NCI-H2196 treated with DMSO at 0.1 percent for 48 hours (cell line): ENCODE measurements at regions not wholly inside any gene's neighbourhood (a gene's known extent, or its start where the extent isn't known, plus 50 kb on each side); places are given as distances from the start of the nearest gene placed in this dataset.

Experiments
- DNase-seq: peaks from one replicate; lab custom pipeline; 2025; ENCODE audit not compliant: unreplicated experiment; lab: John Stamatoyannopoulos, UW

DNA sequence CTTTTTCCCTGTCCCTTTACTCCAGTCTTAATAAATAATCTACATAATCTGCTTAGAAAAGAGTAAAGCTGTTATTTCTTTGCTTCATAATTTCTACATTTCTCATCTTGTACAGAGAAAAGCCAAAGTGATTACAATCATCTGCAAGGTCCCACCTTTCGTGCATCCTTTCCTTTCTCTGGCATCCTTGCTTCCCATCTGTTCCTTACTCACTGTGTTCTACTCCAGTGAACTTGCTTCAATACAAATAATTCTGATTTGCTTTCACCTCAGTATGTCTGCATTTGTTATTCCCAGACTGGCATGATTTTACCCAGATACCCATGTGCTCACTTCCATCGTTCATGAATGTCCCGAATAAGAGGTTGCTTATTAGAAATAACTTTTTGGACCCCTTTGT is 99.4 kb upstream of the DSEL start:
- DNase-seq: no peak

DNA sequence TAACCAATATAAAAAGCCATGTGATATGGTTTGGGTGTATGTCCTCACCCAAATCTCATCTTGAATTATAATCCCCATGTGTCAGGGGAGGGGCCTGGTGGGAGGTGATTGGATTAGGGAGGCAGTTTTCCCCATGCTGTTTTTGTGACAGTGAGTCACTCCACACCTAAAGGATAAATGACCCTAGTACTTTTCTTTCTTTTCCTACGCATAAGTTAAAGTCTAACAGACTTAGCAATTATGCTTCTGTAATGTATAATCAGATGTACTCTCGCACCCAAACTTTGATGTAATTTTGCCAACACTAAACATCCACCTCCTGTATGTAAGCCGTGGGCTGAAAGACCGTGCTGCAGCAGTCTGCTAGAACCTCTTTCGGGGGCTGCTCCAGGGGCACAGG is 97.2 kb upstream of the DSEL start:
- DNase-seq: no peak

DNA sequence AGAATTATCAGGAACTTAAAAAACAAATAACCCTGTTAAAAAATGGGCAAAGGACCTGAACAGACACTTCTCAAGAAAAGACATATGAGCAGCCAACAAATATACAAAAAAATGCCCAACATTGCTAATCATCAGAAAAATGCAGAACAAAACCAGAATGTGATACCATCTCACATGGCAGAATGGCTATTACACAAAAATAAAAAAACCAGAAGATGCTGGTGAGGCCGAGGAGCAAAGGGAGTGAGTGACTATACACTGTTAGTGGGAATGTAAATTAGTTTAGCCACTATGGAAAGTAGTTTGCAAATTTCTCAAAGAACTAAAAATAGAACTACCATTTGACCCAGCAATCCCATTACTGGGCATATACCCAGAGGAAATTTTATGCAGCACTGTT is 95.8 kb upstream of the DSEL start:
- no peak for DNase-seq

DNA sequence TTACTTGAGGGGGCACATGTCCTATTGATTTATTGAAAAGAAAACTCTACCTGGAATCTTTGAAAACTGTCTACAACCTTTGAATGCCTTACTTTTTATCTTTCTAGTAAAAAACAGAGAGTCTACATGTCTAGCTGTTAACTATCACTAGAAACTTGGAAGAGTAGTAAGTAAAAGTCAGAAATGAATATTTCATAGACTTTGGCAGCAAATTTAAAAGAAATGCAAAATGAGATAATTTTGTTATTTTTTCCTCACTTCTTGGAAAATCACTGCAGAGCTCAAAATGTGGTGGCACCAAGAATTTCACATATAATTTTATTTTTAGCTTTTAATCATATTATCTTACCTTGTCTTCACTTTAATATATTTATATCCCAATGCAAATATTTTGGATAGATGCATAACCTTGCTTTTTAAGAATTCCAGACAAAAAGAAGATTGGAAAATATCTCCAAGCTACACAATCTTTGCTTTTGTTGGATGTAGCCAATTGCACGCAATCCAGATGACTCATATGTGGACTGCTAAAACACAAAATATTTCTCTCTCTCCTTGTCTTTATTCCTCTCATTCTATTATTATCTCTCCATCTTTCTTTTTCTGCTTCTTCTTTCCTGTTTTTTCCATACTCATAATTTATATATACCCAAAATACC is 92.2 kb upstream of the DSEL start:
- no peak for DNase-seq

DNA sequence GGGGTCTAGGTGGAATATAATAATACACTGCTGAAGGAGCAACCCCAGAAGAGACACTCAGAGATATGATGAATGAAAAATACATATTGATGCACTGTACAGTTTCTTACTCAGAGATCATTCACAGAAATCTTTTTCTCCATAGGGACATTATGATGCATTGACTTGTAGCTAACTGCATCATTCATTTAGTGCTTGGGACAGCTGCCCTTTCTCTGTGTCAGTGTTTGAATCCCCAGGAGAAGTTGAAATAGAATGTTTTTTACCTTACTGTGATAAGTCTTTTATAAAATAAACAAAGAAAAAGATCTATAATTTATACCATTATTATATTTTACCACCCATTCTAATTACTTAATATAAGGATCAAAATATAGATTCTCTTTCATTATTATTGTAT is 91.7 kb upstream of the DSEL start:
- DNase-seq: no peak

DNA sequence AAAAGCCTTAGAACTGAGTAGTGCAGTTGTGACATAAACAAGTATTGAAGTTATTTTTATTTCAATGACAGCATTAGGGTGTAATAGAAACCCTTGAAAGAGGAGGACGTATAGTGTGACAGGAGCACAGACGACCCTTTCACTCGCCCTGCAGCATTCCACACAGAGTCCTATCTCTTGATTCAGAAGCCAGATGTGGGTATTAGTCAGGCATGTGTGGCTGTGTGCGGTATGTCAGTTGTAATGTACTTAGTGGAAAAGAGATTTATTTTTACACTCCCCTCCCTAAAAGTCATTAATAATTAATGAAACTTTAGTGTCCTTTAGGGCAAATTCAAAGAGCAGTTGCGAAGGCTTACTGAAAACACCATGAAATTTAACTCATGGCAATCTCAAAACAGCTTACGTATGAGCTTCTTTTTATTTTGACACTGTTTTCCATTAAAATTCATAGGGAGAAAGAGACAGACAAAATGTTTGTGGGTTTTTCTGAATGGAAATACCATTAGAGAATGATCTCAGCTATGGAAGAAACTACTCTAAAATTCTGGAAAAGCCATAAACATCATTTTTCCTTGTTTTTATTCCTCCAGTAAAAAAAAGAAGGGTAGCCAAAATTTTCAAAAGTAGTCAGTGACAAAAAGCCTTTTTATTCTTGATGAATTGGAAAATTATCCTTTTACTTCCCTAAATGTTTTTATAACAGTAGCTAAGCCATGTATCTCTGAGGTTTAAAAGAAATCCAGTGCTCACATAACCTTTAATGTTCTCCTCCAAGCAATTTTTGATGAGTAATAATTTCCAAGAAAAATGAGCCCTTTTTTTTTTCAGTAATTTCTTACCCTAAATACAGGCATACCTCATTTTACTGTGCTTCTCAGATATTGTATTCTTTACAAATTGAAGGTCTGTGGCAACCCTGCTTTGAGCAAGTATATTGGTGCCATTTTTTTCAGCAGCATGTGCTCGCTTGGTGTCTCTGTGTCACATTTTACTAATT is 84.0 kb upstream of the DSEL start:
- DNase-seq: no peak

DNA sequence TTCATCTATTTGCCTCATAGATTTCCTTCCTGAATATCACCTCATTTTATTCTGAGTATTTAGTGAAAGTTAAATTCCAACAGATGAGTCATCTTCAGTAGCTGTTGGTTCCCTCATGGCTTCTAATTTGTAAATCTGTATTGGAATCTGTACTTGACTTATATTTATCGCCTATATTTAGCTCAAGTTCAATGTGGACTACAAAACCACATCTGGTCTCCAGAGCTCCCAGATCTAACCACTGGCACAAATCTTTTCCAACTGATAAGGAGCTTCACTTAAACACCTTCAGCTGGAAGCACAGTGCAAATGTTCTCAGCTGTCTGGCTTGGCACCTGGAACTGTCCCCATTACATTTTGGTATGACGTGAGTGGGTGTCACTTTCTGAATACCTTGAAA is 82.8 kb upstream of the DSEL start:
- no peak for DNase-seq

DNA sequence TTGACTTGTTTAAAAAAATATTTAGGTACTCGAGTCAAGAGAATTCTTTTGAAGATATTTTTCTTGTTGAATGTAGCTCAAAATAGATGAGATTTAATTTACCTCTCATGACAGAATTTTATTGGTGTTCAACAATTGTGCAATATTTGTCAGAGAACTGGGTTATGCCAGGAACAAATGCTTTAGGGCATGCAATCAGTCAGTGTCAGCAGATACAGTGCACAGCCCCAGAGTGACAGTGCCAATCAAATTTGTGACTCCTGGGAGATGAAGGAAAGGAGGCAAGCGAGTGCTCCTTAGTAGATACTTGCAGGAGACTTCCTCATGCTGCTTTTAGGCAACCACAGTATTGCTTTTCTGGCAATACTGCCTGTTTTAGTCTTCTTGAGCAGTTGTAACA is 81.2 kb upstream of the DSEL start:
- no peak for DNase-seq

DNA sequence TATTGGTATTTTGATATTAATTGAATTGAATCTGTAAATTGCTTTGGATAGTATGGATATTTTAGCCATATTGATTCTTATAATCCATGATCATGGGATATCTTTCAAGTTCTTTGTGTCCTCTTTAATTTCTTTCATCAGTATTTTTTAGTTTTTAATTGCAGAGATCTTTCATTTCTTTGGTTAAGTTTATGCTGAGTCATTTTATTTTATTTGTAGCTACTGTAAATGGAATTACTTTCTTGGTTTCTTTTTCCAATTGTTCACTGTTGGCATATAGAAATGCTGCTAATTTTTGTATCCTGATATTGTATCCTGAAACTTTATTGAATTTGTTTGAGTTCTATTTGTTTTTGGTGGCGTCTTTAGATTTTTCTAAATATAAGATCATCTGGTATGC is 79.5 kb upstream of the DSEL start:
- DNase-seq: no peak

DNA sequence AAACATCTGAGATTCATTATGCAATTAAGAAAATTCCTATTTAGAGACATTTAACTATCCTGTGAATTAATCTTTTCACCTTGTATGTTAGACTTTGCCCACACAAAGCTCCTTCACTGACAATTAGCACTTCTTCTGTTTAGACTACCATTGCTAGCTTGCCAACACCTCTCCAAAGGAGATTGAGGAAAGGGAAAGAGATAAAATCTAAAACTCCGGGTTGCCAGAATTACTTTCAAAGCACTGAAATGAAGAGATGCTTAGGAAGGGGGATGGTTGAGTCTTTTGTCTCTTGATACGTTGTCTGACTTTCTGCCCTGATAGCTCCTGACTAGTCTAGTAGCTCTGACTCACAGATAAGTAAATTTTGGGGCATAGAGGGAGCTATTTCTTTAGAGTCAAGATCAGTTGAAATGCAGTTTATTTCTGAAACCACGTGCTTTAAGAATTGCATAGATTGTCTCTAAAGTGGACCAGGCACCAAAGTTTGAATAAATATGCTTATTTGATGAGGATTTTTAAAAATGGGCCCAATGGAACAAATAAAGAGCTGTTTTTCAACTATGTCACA is 74.1 kb upstream of the DSEL start:
- no peak for DNase-seq

DNA sequence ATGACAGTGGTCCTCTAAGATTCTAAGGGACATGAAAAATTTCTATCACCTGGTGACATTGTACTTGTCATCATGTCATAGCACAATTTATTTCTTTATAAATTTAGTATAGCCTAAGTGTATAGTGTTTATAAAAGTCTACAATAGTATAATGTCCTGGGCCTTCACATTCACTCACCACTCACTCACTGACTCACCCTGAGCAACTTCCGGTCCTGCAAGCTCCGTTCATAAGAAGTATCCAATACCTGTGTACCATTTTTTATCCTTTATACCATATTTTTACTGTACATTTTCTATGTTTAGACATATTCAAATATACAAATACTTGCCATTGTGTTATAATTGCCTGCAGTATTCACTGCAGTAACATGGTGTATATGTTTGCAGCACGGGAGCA is 72.8 kb upstream of the DSEL start:
- no peak for DNase-seq

DNA sequence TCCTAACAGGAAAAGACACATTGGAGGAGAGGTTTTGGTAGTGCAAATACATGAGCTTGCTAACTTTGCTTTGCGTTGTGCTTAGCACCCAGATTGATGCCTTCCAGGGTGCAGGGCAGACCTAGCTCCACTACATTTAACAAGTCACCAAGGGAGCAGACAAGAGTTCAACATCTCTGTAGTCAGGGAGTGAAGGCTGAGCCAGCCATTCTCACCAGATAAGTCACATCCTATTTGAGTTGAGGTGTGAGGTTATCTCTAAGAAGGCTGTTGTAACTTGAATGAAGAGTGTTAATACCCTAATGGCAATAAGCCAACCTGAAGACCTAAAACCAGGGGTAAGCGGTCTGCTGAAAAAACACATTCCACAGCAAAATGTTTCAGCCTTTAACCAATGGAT is 69.6 kb upstream of the DSEL start:
- DNase-seq: no peak

DNA sequence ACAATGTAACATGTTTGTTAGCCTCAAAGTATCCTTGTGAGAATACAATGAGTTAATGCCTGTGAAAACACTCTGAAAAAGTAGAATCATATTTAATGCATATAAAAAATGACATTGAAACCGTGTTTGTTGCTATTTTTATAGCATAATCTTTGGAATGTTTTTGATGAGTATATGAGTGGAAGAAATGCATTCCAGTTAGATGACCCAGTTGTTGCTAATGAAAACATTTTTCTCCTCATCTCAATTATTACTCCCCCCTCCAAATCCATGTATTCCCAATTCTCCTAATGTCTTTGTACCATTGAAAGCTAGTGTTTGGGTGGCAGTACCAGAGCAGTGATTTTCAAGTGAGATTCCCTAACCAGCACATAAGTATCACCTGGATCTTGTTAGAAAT is 67.1 kb upstream of the DSEL start:
- no peak for DNase-seq

DNA sequence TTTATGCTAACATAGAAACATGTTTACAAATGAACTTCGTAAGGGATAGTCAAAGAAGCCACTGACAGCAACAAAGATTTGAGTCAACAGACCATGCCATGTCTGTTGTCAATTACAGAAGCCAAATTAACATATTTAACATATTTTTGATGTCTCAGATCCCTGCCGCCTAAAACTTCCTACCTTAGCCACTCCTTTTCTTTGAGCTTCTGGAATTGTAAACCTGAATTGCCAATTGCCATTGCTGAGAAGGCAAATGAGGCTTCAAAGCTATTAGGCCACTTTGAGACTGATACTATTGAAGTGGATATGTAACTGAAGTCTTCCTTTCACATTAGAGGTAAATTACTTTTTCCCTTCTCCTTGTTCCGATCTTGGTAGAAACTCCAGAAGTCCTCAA is 66.0 kb upstream of the DSEL start:
- DNase-seq: no peak

DNA sequence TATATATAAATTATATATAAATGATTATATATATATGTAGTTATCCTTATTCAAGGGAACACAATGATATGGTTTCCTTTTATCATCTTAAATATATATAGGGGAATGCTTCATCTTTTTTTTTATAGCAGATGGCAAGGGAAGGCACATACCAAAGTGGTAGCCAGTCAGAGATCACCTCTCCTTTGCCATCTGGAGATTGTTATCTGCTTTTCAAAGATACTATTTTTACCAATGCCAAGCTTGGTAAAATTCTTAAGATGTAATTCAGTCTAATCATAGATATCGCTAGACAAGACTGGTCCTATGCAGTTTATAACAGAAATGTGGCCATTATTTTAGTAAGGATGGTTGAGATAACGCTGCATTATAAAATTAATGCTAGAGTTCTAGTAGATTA is 64.7 kb upstream of the DSEL start:
- DNase-seq: no peak

DNA sequence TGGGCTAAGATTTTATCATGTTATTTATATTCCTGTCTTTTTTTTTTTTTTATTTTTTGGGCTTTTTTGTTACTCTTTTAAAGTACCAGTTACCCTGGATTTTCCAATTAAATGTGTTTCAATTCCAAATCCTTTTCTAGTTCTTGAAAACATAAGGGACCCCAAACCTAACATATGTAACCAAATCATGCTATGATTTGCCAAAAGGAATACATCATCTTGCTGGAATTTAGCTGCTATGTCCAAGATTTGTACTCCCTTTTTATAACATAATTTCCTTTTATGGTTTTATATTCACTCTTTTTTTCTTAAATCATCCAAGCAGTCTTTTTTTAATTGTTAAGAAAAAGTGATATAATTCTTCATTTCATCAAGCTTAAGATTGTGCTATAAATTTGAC is 60.9 kb upstream of the DSEL start:
- no peak for DNase-seq

DNA sequence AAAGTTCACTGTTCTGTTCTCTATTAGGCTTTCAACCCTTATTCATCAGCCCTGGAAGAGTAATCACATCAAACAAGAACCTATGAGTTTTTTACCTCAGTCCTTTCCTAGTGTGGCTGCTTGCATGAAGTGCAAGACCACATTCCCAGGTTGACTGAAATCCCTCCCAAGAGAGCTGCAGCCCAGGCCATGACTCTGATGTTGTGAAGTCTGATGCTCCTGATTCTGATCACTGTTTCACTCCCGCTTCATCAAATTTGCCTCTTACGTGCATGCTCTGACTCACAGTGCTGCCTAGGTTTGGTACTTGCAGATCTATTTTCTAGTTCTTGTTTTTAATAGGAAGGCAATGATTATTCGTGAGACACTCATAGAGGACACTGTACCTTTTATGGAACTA is 58.2 kb upstream of the DSEL start:
- DNase-seq: no peak

DNA sequence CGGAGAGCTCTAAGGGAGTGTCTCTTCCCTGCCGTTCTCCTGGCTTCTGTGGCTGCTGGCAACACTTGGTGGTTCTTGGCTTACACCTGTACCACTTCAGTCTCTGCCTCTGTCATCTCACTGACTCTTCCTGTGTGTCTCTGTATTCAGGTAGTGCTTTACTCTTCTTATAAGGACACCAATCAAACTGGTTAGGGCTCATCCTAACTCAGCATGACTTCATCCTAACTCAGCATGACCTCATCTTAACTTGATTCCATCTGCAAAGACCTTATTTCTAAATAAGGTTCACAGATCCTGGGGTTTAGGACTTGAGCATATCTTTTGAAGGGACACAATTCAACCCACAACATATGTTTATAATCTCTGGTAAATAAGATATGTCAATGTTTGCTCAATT is 51.6 kb upstream of the DSEL start:
- no peak for DNase-seq
